Upper lobe of left lung (tissue), 6 donors: ENCODE measurements at regions not wholly inside any gene's neighbourhood (a gene's known extent, or its start where the extent isn't known, plus 50 kb on each side); places are given as distances from the start of the nearest gene placed in this dataset.

Source experiments
- ATAC-seq, 2 donors: fragments of 200-7000 bp; cut with Tn5 transposase; one replicate each; pipeline ENCODE4 v1.9.1; 2022; ENCODE audit warnings: mild to moderate bottlenecking in 2 of 2, moderate library complexity in 2 of 2; ENCODE audit not compliant: low FRiP score in 2 of 2
- DNase-seq, 2 donors: peaks; one replicate each; pipeline ENCODE4 v3.0.0-alpha.2; 2019 to 2020
- H3K27ac ChIP-seq, 4 donors: fragments of 200-600 bp; sonication (generic); one replicate each; pipeline ENCODE4 v1.5.1; 2016 to 2019
- H3K27me3 ChIP-seq, 4 donors: fragments of 200-600 bp; sonication (generic); one replicate each; pipeline ENCODE4 v1.5.1; 2017 to 2019
- H3K36me3 ChIP-seq, 4 donors: fragments of 200-600 bp; sonication (generic); one replicate each; pipeline ENCODE4 v1.5.1; 2016 to 2019
- H3K4me1 ChIP-seq, 4 donors: fragments of 200-600 bp; sonication (generic); one replicate each; pipeline ENCODE4 v1.5.1; 2018 to 2019
- H3K4me3 ChIP-seq, 4 donors: fragments of 200-600 bp; sonication (generic); one replicate each; pipeline ENCODE4 v1.5.1; 2017 to 2019; ENCODE audit warnings: mild to moderate bottlenecking in 2 of 4, moderate library complexity in 1 of 4
- H3K9me3 ChIP-seq, 4 donors: fragments of 200-600 bp; sonication (generic); one replicate each; pipeline ENCODE4 v1.5.1; 2018 to 2019
- EP300 ChIP-seq, 4 donors: sonication (generic); formaldehyde crosslinking; IDR thresholded peaks; one replicate each; pipeline ENCODE4 v1.5.1; 2017; ENCODE audit warnings: antibody characterized with exemption in 4 of 4, control low read depth in 2 of 4
- POLR2A ChIP-seq, 4 donors: fragments of 450-650 bp; IDR thresholded peaks; one replicate each; pipeline ENCODE4 v1.5.1; 2016 to 2017; ENCODE audit warnings: antibody characterized with exemption in 4 of 4, mild to moderate bottlenecking in 2 of 4
- POLR2AphosphoS5 ChIP-seq, 2 donors: sonication (generic); formaldehyde crosslinking; IDR thresholded peaks; one replicate each; pipeline ENCODE4 v1.5.1; 2017; ENCODE audit warnings: antibody characterized with exemption in 2 of 2
- WGBS, 2 donors: methylation state at CpG; one replicate each; pipeline ENCODE4 v1.1.5; 2017 to 2018; 5-methylcytosine and 5-hydroxymethylcytosine counted together
- TF ChIP-seq, protein P1 (sequence below), 6 experiments: fragments of 450-650 bp in 4 of 6; fragments of 200-600 bp in 2 of 6; sonication (generic) in 2 of 6; IDR thresholded peaks; one replicate each; pipeline ENCODE4 v1.5.1; 2016 to 2019; ENCODE audit warnings: antibody characterized with exemption in 6 of 6
- donor health status: DM: no; HTN: no; CAD: no; lungs with moderate emphysema.
- donor health status: DM: no; HTN: yes; CAD: no; lungs with severe emphysema.

DNA sequence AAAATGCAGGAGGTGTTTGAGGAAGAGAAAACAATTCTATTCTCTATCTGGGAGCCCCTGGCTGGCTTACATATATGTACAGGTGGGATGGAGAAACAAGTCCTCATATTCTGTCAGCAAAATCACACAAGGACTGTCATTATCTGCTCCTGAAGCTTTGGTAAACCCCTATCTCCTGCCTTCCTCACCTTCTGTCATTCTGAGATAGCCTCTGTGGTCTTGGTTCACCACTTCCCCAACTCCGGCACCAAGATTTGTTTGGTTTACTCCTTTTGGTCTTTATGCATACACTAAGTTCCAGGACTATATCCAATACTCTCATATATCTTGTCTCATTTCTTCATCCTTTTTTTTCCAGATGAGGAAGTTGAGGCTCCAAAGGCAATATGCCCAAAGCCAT lies 551.1 kb downstream of the PLPP3 start:
- Histone ChIP-seq H3K4me1 (no peaks in the 10 kb centered on the region), H3K4me3 (no peak overlapping the region), H3K36me3 (no peaks in the 10 kb centered on the region), H3K27me3 (no peaks in the 10 kb centered on the region), H3K9me3 (no peaks in the 10 kb centered on the region), H3K27ac (no peak overlapping the region)
- ATAC-seq (no peak), DNase-seq (no peak)
- TF ChIP-seq POLR2AphosphoS5 (IDR thresholded peaks at IDR 0.05): no peak
- TF ChIP-seq EP300 (IDR thresholded peaks at IDR 0.05): no peak
- TF ChIP-seq, protein P1, sequence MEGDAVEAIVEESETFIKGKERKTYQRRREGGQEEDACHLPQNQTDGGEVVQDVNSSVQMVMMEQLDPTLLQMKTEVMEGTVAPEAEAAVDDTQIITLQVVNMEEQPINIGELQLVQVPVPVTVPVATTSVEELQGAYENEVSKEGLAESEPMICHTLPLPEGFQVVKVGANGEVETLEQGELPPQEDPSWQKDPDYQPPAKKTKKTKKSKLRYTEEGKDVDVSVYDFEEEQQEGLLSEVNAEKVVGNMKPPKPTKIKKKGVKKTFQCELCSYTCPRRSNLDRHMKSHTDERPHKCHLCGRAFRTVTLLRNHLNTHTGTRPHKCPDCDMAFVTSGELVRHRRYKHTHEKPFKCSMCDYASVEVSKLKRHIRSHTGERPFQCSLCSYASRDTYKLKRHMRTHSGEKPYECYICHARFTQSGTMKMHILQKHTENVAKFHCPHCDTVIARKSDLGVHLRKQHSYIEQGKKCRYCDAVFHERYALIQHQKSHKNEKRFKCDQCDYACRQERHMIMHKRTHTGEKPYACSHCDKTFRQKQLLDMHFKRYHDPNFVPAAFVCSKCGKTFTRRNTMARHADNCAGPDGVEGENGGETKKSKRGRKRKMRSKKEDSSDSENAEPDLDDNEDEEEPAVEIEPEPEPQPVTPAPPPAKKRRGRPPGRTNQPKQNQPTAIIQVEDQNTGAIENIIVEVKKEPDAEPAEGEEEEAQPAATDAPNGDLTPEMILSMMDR (IDR thresholded peaks at IDR 0.05): no peak
- no peak for TF ChIP-seq POLR2A (IDR thresholded peaks at IDR 0.05)
- WGBS, 2 donors: 68 to 69% methylated on average over 1 of the region's 1 CpG

DNA sequence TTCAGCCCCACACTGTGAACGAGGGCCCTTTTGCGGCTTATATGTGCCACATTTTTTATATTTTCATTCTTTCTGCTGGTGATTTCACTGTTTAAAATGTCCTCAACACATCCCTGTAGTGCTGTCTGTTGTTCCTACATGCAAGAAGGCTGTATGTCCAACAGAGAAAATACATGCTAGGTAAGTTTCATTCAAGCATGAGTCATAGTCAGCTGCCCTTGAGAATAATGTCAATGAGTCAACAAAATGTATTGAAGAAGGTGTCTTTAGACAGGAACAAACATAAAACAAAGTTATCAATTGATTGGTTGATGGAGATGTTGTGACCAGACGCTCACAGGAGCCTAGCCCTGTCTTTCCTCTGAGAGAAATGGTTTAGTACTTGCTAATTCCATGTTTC lies 553.4 kb downstream of the PLPP3 start:
- H3K4me1 ChIP-seq: no peaks in the 10 kb centered on the region
- 82 to 91% methylated on average over 3 of the region's 3 CpGs for WGBS, 2 donors

DNA sequence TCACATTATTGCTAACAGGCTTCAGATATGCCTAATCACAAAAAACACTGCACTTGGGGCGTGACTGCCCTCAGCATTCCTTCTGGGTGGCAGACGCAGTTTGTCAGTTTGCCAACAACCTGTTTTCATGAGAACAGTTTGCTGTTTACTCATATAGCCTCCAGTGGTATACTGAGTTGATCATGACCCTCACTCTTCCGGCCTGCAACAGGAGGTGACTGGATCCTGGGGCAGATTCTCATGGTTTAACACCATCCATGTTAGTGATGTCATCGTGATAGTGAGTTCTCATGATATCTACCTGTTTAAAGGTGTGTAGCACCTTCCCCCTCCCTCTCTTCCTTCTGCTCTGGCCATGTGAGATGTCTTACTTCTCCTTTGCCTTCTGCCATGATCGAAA lies 555.2 kb downstream of the PLPP3 start:
- Histone ChIP-seq H3K4me1 (no peaks in the 10 kb centered on the region), H3K36me3 (no peaks in the 10 kb centered on the region), H3K27me3 (no peaks in the 10 kb centered on the region), H3K27ac (no peak overlapping the region), H3K4me3 (no peak overlapping the region), H3K9me3 (no peaks in the 10 kb centered on the region)
- DNase-seq (no peak), ATAC-seq (no peak)
- WGBS, 2 donors: 84 to 92% methylated on average over 4 to 5 of the region's 5 CpGs
- TF ChIP-seq POLR2AphosphoS5 (IDR thresholded peaks at IDR 0.05): no peak
- no peak for TF ChIP-seq EP300 (IDR thresholded peaks at IDR 0.05)
- TF ChIP-seq POLR2A (IDR thresholded peaks at IDR 0.05): no peak
- TF ChIP-seq, protein P1 (IDR thresholded peaks at IDR 0.05): no peak

More for the DNA sequence above, 553.4 kb downstream of the PLPP3 start:
- TF ChIP-seq, protein P1 (IDR thresholded peaks at IDR 0.05): no peak
- TF ChIP-seq POLR2AphosphoS5 (IDR thresholded peaks at IDR 0.05) (no peak), EP300 (IDR thresholded peaks at IDR 0.05) (no peak), POLR2A (IDR thresholded peaks at IDR 0.05) (no peak)
- no peaks in the 10 kb centered on the region for H3K27me3 ChIP-seq
- no peak for ATAC-seq
- no peak overlapping the region for H3K4me3 ChIP-seq
- DNase-seq: no peak
- no peaks in the 10 kb centered on the region for H3K36me3 ChIP-seq
- no peaks in the 10 kb centered on the region for H3K9me3 ChIP-seq
- H3K27ac ChIP-seq: no peak overlapping the region

DNA sequence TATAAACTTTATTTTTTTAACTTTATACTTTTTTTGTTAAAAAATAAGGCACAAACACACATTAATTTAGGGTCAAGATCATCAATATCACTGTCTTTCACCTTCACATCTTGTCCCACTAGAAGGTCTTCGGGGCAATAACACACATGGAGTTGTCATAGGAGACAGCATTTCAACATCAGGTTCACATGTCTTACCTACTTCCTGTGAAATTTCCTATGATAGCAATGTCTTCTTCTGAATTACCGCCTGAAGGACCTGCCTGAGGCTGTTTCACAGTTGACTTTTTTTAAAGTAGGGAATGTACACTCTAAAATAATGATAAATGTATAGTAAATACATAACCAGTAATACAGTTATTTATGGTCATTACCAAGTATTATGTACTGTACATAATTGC lies 559.4 kb downstream of the PLPP3 start:
- Histone ChIP-seq H3K27ac (no peak overlapping the region), H3K36me3 (no peaks in the 10 kb centered on the region), H3K4me3 (no peak overlapping the region), H3K9me3 (no peaks in the 10 kb centered on the region), H3K27me3 (no peaks in the 10 kb centered on the region), H3K4me1 (no peaks in the 10 kb centered on the region)
- 83 to 92% methylated on average over 2 of the region's 2 CpGs for WGBS, 2 donors
- TF ChIP-seq EP300 (IDR thresholded peaks at IDR 0.05): no peak
- TF ChIP-seq, protein P1 (IDR thresholded peaks at IDR 0.05): no peak
- ATAC-seq (no peak), DNase-seq (no peak)

DNA sequence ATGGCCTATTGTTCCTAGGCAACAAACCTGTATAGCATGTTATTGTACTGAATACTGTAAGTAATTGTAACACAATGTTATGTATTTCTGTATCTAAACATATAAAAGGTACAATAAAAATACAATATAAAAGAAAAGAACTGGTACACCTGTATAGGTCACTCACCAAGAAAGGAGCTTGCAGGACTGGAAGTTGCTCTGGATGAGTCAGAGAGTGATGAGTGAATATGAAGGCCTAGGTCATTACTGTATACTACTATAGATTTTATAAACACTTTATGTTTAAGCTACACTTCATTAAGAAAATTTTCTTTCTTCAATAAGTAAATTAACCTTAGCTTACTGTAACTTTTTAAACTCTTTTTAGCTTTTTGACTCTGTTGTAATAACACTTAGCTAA lies 559.9 kb downstream of the PLPP3 start:
- TF ChIP-seq, protein P1 (IDR thresholded peaks at IDR 0.05): no peak
- TF ChIP-seq POLR2AphosphoS5 (IDR thresholded peaks at IDR 0.05) (no peak), POLR2A (IDR thresholded peaks at IDR 0.05) (no peak), EP300 (IDR thresholded peaks at IDR 0.05) (no peak)

More for the DNA sequence above, 559.9 kb downstream of the PLPP3 start:
- H3K27ac ChIP-seq: no peak overlapping the region
- H3K4me3 ChIP-seq: no peak overlapping the region
- ATAC-seq: no peak
- DNase-seq: no peak
- no peaks in the 10 kb centered on the region for H3K9me3 ChIP-seq
- H3K36me3 ChIP-seq: no peaks in the 10 kb centered on the region
- no peaks in the 10 kb centered on the region for H3K27me3 ChIP-seq
- H3K4me1 ChIP-seq: no peaks in the 10 kb centered on the region
